GM10248 (cell line): ENCODE measurements at regions not wholly inside any gene's neighbourhood (a gene's known extent, or its start where the extent isn't known, plus 50 kb on each side); places are given as distances from the start of the nearest gene placed in this dataset.

Experiments used
- CTCF ChIA-PET: fragments of 300-600 bp; sonication (Branson Sonifier 250); formaldehyde crosslinking; extraction: SDS; loops from one replicate; lab custom pipeline; 2021; ENCODE audit warnings: antibody characterized with exemption; lab: Yijun Ruan, JAX
- POLR2A ChIA-PET: fragments of 350-650 bp; sonication (Branson Sonifier 250); formaldehyde crosslinking; extraction: SDS; loops from one replicate; lab custom pipeline; 2020; ENCODE audit warnings: antibody characterized with exemption; lab: Yijun Ruan, JAX
- DNase-seq: peaks from one replicate; pipeline ENCODE4 v3.0.0; 2012; ENCODE audit errors: extremely low spot score
- TF ChIP-seq, protein P1 (sequence below): IDR thresholded peaks from 2 replicates; pipeline ENCODE4 v1.5.1; 2012; ENCODE audit warnings: mild to moderate bottlenecking, low read depth; ENCODE audit errors: extremely low read depth, missing control alignments, control extremely low read depth

DNA sequence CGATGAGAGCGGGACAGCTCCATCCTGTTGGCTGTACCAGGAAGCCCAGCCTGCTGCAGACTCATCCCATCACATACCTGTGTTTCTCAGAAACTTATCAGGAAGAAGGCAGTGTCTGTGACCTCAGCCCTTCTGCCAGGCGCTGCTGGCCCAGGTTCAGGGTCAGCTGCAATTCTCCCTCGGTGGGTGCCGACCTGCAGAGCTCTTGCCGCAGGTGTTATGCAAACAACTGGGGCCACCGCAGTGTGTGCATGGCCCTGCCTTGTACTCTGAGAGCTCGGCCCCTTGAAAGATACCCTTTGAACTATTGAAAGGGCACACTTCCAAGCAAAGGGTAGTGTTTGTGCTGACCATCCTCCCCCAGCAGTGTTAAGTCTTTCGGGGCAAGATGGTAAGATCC, 322.2 kb upstream of the DIO3 start:
- ChIA-PET POLR2A (no interaction called here), CTCF (no interaction called here)
- no peak for DNase-seq
- TF ChIP-seq, protein P1, sequence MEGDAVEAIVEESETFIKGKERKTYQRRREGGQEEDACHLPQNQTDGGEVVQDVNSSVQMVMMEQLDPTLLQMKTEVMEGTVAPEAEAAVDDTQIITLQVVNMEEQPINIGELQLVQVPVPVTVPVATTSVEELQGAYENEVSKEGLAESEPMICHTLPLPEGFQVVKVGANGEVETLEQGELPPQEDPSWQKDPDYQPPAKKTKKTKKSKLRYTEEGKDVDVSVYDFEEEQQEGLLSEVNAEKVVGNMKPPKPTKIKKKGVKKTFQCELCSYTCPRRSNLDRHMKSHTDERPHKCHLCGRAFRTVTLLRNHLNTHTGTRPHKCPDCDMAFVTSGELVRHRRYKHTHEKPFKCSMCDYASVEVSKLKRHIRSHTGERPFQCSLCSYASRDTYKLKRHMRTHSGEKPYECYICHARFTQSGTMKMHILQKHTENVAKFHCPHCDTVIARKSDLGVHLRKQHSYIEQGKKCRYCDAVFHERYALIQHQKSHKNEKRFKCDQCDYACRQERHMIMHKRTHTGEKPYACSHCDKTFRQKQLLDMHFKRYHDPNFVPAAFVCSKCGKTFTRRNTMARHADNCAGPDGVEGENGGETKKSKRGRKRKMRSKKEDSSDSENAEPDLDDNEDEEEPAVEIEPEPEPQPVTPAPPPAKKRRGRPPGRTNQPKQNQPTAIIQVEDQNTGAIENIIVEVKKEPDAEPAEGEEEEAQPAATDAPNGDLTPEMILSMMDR, result no peak

DNA sequence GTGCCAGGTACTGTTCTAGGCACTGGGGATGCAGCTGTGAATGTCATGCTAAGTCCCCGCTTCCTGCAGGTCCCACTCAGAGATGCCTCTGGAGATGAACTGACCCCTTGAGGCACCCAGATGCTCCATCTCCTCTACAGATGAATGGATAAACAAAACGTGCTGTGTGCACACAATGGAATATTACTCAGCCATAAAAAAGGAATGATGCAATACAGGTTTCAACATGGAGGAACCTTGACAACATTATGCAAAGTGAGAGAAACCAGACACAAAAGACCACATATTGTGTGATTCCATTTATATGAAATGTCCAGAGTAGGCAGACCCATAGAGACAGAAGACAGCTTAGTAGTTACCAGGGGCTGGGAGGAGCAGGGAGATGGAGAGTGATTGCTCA, 320.1 kb upstream of the DIO3 start:
- ChIA-PET POLR2A (no interaction called here), CTCF (no interaction called here)
- TF ChIP-seq, protein P1, result no peak
- no peak for DNase-seq

DNA sequence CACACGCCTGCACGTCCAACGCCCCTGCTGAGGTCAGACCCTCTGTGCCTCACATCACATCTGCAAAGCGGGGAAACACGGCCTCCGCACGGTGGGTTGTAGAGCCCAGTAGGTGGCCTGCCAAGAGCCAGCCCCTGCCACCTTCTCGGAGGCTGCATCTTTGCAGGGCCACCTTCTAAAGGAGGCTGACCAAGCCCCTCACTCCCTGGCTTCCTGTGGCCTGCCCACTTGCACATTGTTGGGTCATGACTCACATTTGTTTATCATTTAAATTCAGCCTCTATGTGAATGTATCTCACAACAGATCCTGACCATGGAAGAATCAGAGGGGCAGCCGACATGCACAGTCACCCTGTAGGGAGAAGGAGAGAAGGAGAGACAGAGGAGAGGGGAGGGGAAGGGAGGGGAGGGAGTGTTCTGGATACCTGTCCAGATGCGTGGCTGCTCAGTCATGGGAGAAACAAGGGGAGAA, 319.5 kb upstream of the DIO3 start:
- CTCF ChIA-PET, result no interaction called here
- DNase-seq, result no peak
- POLR2A ChIA-PET, result no interaction called here
- TF ChIP-seq, protein P1, result no peak

DNA sequence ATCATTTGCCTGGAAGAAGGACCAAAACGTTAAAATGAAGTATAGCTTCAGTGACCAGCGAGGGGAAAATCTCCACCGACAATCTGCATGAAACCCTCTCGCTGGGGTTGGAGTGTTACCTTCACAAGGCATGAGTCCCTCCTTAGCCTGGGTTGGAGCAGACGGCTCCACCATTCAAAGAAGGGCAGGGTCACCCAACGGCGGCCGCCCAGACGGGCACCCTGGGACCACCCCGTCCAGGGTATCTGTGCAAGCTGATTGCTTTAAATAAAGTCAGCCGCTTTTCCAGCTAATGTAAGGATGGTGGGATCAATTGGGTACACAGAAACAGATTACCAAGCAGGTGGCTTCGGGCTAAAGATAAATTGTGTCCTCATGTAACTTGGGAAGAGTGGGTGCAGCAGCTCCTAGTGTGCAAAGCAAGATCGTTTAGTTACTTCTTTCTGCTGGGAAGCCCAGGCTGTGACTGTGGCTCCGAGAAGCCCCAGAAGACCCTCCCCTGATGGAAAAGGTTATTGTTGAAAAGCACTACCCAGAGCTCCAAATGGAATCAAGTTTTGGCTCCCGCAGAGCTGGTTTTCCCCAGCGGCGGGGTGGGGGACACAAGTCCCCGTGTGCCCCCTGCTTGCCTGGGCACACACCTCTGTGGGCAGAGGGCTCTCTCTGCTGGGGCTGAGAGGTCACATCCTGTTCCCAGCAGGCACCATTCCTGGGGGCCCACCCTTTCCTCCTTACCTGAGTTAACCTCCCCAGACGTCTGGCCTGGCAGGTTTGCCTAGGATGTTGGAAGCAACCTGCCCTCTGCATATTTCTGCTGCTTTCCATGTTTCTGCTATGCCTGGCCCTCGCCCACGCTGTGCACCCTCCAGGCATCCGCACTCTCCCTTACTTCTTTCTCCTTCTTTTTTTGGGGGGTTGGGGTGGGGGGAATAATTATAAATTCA, 318.6 kb upstream of the DIO3 start:
- no peak for DNase-seq
- CTCF ChIA-PET, result no interaction called here
- TF ChIP-seq, protein P1, result no peak
- POLR2A ChIA-PET, result no interaction called here

DNA sequence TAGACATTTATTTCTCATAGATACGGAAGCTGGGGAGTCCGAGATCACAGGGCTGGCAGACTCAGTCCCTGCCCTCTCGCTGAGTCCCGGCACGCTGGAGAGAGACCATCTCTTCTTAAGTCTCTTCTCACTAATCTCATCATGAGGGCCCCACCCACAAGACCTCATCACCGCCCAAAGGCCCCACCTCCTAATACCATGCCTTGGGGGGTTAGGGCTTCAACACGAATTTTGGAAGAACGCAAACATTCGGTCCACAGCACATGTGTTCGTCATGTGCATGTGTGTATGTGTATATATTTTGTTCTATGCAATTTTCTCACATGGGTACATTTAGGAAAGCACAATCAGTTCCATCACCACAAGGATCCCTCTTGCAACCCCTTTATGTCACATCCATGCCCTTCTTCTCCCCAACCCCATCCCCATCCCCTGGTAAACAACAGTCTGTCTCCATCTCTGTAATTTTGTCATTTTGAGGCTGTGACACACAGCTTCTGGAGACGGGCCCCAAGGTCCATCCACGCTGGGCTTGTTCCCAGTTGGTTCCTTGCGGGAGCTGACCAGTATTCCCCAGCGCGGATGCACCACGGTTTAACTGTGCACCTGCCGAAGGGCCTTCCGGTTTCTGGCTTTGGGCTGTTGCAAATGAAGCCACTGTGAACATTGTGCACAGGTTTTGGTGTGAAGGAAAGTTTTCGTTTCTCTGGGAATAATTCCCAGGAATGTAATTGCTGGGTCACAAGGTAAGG, 317.5 kb upstream of the DIO3 start:
- TF ChIP-seq, protein P1, result no peak
- ChIA-PET CTCF (no interaction called here), POLR2A (no interaction called here)

More for the DNA sequence above, 317.5 kb upstream of the DIO3 start:
- no peak for DNase-seq
